ENCODE measurements at regions not wholly inside any gene's neighbourhood (a gene's known extent, or its start where the extent isn't known, plus 50 kb on each side); places are given as distances from the start of the nearest gene placed in this dataset.

DNA sequence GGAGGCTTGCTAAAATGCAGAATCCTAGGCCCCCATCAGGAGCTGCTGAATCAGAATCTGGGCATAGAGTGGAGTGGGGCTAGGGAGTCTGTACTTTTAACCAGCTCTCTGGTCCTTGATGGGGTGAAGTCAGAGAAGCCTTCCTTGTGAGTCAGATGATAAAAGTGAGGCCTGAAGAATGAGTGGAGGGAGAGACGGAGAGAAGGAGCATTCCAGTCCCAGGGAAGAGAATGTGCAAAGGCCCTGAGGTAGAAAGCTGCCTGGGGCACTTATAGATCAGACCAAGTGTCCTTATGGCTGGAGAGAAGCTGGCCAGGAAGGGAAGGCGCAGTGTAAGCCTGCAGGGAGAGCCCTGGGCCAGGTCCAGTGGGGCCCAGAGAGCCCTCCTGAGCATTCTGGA, 235.1 kb upstream of the NLRP1 start:
- no peak for TF ChIP-seq EZH2phosphoT487 (IDR thresholded peaks at IDR 0.05; ENCODE audit: borderline replicate concordance, low read length)
- TF ChIP-seq, protein P1, sequence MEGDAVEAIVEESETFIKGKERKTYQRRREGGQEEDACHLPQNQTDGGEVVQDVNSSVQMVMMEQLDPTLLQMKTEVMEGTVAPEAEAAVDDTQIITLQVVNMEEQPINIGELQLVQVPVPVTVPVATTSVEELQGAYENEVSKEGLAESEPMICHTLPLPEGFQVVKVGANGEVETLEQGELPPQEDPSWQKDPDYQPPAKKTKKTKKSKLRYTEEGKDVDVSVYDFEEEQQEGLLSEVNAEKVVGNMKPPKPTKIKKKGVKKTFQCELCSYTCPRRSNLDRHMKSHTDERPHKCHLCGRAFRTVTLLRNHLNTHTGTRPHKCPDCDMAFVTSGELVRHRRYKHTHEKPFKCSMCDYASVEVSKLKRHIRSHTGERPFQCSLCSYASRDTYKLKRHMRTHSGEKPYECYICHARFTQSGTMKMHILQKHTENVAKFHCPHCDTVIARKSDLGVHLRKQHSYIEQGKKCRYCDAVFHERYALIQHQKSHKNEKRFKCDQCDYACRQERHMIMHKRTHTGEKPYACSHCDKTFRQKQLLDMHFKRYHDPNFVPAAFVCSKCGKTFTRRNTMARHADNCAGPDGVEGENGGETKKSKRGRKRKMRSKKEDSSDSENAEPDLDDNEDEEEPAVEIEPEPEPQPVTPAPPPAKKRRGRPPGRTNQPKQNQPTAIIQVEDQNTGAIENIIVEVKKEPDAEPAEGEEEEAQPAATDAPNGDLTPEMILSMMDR (IDR thresholded peaks at IDR 0.05; ENCODE audit: low read depth, low read length, poor library complexity, severe bottlenecking): no peak
